Stimulated activated CD4-positive, alpha-beta T cell treated with anti-CD3 and anti-CD28 coated beads, Interleukin-2, amount 100 ng/mL, for 48 hours (primary cell): ENCODE measurements at regions not wholly inside any gene's neighbourhood (a gene's known extent, or its start where the extent isn't known, plus 50 kb on each side); places are given as distances from the start of the nearest gene placed in this dataset.

Experiments
- DNase-seq, 2 donors: peaks; one replicate each; pipeline ENCODE4 v3.0.0-alpha.2; 2020

GRCh38 chr10:57849691-57850357 lies 417.9 kb downstream of the IPMK start:
- DNase-seq = no peak

- DNase-seq = no peak
Measured at GRCh38 chr10:57846307-57847065, 421.2 kb downstream of the IPMK start.

- DNase-seq = no peak
Measured at GRCh38 chr10:57844387-57844998, 423.2 kb downstream of the IPMK start.

- DNase-seq = no peak
Measured at GRCh38 chr10:57830877-57831560, 436.7 kb downstream of the IPMK start.

- DNase-seq = no peak
Measured at GRCh38 chr10:57825015-57825414, 442.7 kb downstream of the IPMK start.

GRCh38 chr10:57823398-57823797 lies 444.3 kb downstream of the IPMK start:
- DNase-seq = no peak

- no peak for DNase-seq
Measured at GRCh38 chr10:57822965-57823364, 444.7 kb downstream of the IPMK start.

- DNase-seq = no peak
Measured at GRCh38 chr10:57818522-57818921, 449.2 kb downstream of the IPMK start.

- no peak for DNase-seq
Measured at GRCh38 chr10:57817741-57818140, 450.0 kb downstream of the IPMK start.

- DNase-seq = no peak
Measured at GRCh38 chr10:57815949-57816348, 451.7 kb downstream of the IPMK start.

GRCh38 chr10:57809961-57810360 lies 457.7 kb downstream of the IPMK start:
- DNase-seq = no peak

GRCh38 chr10:57807906-57808305 lies 459.8 kb downstream of the IPMK start:
- no peak for DNase-seq

- DNase-seq = no peak
Measured at GRCh38 chr10:57806675-57807074, 461.0 kb downstream of the IPMK start.

- no peak for DNase-seq
Measured at GRCh38 chr10:57799625-57800024, 468.1 kb downstream of the IPMK start.

GRCh38 chr10:57798830-57799229 lies 468.9 kb downstream of the IPMK start:
- DNase-seq = no peak

- no peak for DNase-seq
Measured at GRCh38 chr10:57791546-57791945, 476.1 kb downstream of the IPMK start.

- no peak for DNase-seq
Measured at GRCh38 chr10:57790703-57791102, 477.0 kb downstream of the IPMK start.

- no peak for DNase-seq
Measured at GRCh38 chr10:57788117-57788516, 479.6 kb downstream of the IPMK start.

- DNase-seq = no peak
Measured at GRCh38 chr10:57786850-57787750, 480.6 kb downstream of the IPMK start.

- no peak for DNase-seq
Measured at GRCh38 chr10:57786331-57786730, 481.4 kb downstream of the IPMK start.

- DNase-seq = no peak
Measured at GRCh38 chr10:57785546-57785945, 482.1 kb downstream of the IPMK start.

- DNase-seq = no peak
Measured at GRCh38 chr10:57785068-57785467, 482.6 kb downstream of the IPMK start.
